ENCODE measurements at regions not wholly inside any gene's neighbourhood (a gene's known extent, or its start where the extent isn't known, plus 50 kb on each side); places are given as distances from the start of the nearest gene placed in this dataset.

GRCh38 chr12:65593239-65593701 lies 231.0 kb upstream of the HMGA2 start:
- H3K4me3 ChIP-seq (ENCODE audit: control insufficient read depth in 1 of 2, extremely low read depth in 1 of 2, low read length in 1 of 2), result no peak overlapping the region
- WGBS (ENCODE audit: insufficient coverage), result 86% methylated on average over 1 of the region's 2 CpGs
- H3K4me1 ChIP-seq (ENCODE audit: control insufficient read depth in 1 of 2, extremely low read depth in 1 of 2, insufficient read depth in 2 of 2, low read length in 2 of 2), result no peaks in the 10 kb centered on the region
- H3K4me1 Mint-ChIP-seq, result no peaks in the 10 kb centered on the region
- peaks cover 0 to 3% of the 10 kb centered on the region in 2 experiments for H3K27me3 ChIP-seq (replicated peaks in 1 of 2; ENCODE audit: control insufficient read depth in 2 of 2, extremely low read depth in 1 of 2, insufficient read depth in 2 of 2, low read length in 1 of 2)
- CTCF ChIA-PET, result no interaction called here
- POLR2A ChIA-PET, result no interaction called here
- H3K4me3 Mint-ChIP-seq, result no peak overlapping the region
- DNase-seq, result no peak
- no peak overlapping the region for H3K27ac ChIP-seq (ENCODE audit: low read length)
- no peaks in the 10 kb centered on the region for H3K36me3 ChIP-seq (ENCODE audit: control insufficient read depth in 2 of 2, extremely low read depth in 1 of 2, insufficient read depth in 1 of 2, low read length in 1 of 2)
- no peaks in the 10 kb centered on the region for H3K9me3 Mint-ChIP-seq
- H3K9me3 ChIP-seq, result no peaks in the 10 kb centered on the region
- H3K27ac Mint-ChIP-seq, result no peak overlapping the region
- ATAC-seq (replicated peaks in 1 of 4), result no peak
- no peaks in the 10 kb centered on the region for H3K36me3 Mint-ChIP-seq
- H3K27me3 Mint-ChIP-seq, result peaks cover 0 to 14% of the 10 kb centered on the region in 2 donors

- Histone ChIP-seq H3K4me3 (ENCODE audit: control insufficient read depth in 1 of 2, extremely low read depth in 1 of 2, low read length in 1 of 2) (no peak overlapping the region), H3K9me3 (no peaks in the 10 kb centered on the region), H3K36me3 (ENCODE audit: control insufficient read depth in 2 of 2, extremely low read depth in 1 of 2, insufficient read depth in 1 of 2, low read length in 1 of 2) (no peaks in the 10 kb centered on the region), H3K27ac (ENCODE audit: low read length) (no peak overlapping the region), H3K27me3 (replicated peaks in 1 of 2; ENCODE audit: control insufficient read depth in 2 of 2, extremely low read depth in 1 of 2, insufficient read depth in 2 of 2, low read length in 1 of 2) (peaks cover 0 to 3% of the 10 kb centered on the region in 2 experiments), H3K4me1 (ENCODE audit: control insufficient read depth in 1 of 2, extremely low read depth in 1 of 2, insufficient read depth in 2 of 2, low read length in 2 of 2) (no peaks in the 10 kb centered on the region)
- peaks cover 0 to 15% of the 10 kb centered on the region in 2 donors for H3K27me3 Mint-ChIP-seq
- no peak for ATAC-seq (replicated peaks in 1 of 4)
- no peak for DNase-seq
- CTCF ChIA-PET, result no interaction called here
- WGBS (ENCODE audit: insufficient coverage), result 70% methylated on average over 5 of the region's 5 CpGs
- no peak overlapping the region for H3K27ac Mint-ChIP-seq
- no peaks in the 10 kb centered on the region for H3K9me3 Mint-ChIP-seq
- no peaks in the 10 kb centered on the region for H3K36me3 Mint-ChIP-seq
- POLR2A ChIA-PET, result interaction anchor here in 1 of 2 donors (0.6 kb wide), 1 partner anchor 637 kb away, joined by 3 read pairs; no protein-coding TSS in a partner anchor
- H3K4me3 Mint-ChIP-seq, result no peak overlapping the region
- no peaks in the 10 kb centered on the region for H3K4me1 Mint-ChIP-seq
Observed at GRCh38 chr12:65594409-65594808, 229.9 kb upstream of the HMGA2 start.

GRCh38 chr12:65595016-65595560 lies 229.2 kb upstream of the HMGA2 start:
- DNase-seq (no peak), ATAC-seq (replicated peaks in 1 of 4) (no peak)
- H3K36me3 Mint-ChIP-seq, result no peaks in the 10 kb centered on the region
- 95% methylated on average over 3 of the region's 8 CpGs for WGBS (ENCODE audit: insufficient coverage)
- Histone ChIP-seq H3K9me3 (no peaks in the 10 kb centered on the region), H3K36me3 (ENCODE audit: control insufficient read depth in 2 of 2, extremely low read depth in 1 of 2, insufficient read depth in 1 of 2, low read length in 1 of 2) (no peaks in the 10 kb centered on the region), H3K27ac (ENCODE audit: low read length) (no peak overlapping the region), H3K27me3 (replicated peaks in 1 of 2; ENCODE audit: control insufficient read depth in 2 of 2, extremely low read depth in 1 of 2, insufficient read depth in 2 of 2, low read length in 1 of 2) (peaks cover 0 to 3% of the 10 kb centered on the region in 2 experiments), H3K4me1 (ENCODE audit: control insufficient read depth in 1 of 2, extremely low read depth in 1 of 2, insufficient read depth in 2 of 2, low read length in 2 of 2) (no peaks in the 10 kb centered on the region), H3K4me3 (ENCODE audit: control insufficient read depth in 1 of 2, extremely low read depth in 1 of 2, low read length in 1 of 2) (no peak overlapping the region)
- H3K4me1 Mint-ChIP-seq, result no peaks in the 10 kb centered on the region
- peaks cover 0 to 17% of the 10 kb centered on the region in 2 donors for H3K27me3 Mint-ChIP-seq
- H3K4me3 Mint-ChIP-seq, result no peak overlapping the region
- ChIA-PET POLR2A (no interaction called here), CTCF (interaction anchor here in 1 of 2 donors (0.7 kb wide), 1 partner anchor 622 kb away, joined by 3 read pairs; no protein-coding TSS in a partner anchor)
- no peaks in the 10 kb centered on the region for H3K9me3 Mint-ChIP-seq
- H3K27ac Mint-ChIP-seq, result no peak overlapping the region

- Mint-ChIP-seq H3K27ac (no peak overlapping the region), H3K36me3 (no peaks in the 10 kb centered on the region), H3K9me3 (no peaks in the 10 kb centered on the region), H3K4me1 (no peaks in the 10 kb centered on the region), H3K4me3 (no peak overlapping the region), H3K27me3 (peaks cover 4 to 23% of the 10 kb centered on the region in 2 donors)
- CTCF ChIA-PET, result no interaction called here
- no peaks in the 10 kb centered on the region for H3K9me3 ChIP-seq
- WGBS (ENCODE audit: insufficient coverage), result 100% methylated on average over 1 of the region's 3 CpGs
- DNase-seq (no peak), ATAC-seq (replicated peaks in 1 of 4) (no peak)
- no peak overlapping the region for H3K27ac ChIP-seq (ENCODE audit: low read length)
- POLR2A ChIA-PET, result interaction anchor here in 1 of 2 donors (0.6 kb wide), 1 partner anchor 405 kb away, joined by 3 read pairs; no protein-coding TSS in a partner anchor
- no peaks in the 10 kb centered on the region for H3K4me1 ChIP-seq (ENCODE audit: control insufficient read depth in 1 of 2, extremely low read depth in 1 of 2, insufficient read depth in 2 of 2, low read length in 2 of 2)
- no peaks in the 10 kb centered on the region for H3K36me3 ChIP-seq (ENCODE audit: control insufficient read depth in 2 of 2, extremely low read depth in 1 of 2, insufficient read depth in 1 of 2, low read length in 1 of 2)
- no peak overlapping the region for H3K4me3 ChIP-seq (ENCODE audit: control insufficient read depth in 1 of 2, extremely low read depth in 1 of 2, low read length in 1 of 2)
- H3K27me3 ChIP-seq (replicated peaks in 1 of 2; ENCODE audit: control insufficient read depth in 2 of 2, extremely low read depth in 1 of 2, insufficient read depth in 2 of 2, low read length in 1 of 2), result peaks cover 0 to 3% of the 10 kb centered on the region in 2 experiments
Observed at GRCh38 chr12:65596514-65597091, 227.7 kb upstream of the HMGA2 start.

- no peak overlapping the region for H3K27ac Mint-ChIP-seq
- H3K27me3 Mint-ChIP-seq, result peaks cover 5 to 25% of the 10 kb centered on the region in 2 donors
- ChIA-PET CTCF (no interaction called here), POLR2A (interaction anchor here in 1 of 2 donors (0.6 kb wide), 1 partner anchor 404 kb away, joined by 3 read pairs; no protein-coding TSS in a partner anchor)
- H3K4me1 Mint-ChIP-seq, result no peaks in the 10 kb centered on the region
- H3K36me3 ChIP-seq (ENCODE audit: control insufficient read depth in 2 of 2, extremely low read depth in 1 of 2, insufficient read depth in 1 of 2, low read length in 1 of 2), result no peaks in the 10 kb centered on the region
- H3K27ac ChIP-seq (ENCODE audit: low read length), result no peak overlapping the region
- DNase-seq, result no peak
- H3K4me3 ChIP-seq (ENCODE audit: control insufficient read depth in 1 of 2, extremely low read depth in 1 of 2, low read length in 1 of 2), result no peak overlapping the region
- no peak for ATAC-seq (replicated peaks in 1 of 4)
- peaks cover 0 to 3% of the 10 kb centered on the region in 2 experiments for H3K27me3 ChIP-seq (replicated peaks in 1 of 2; ENCODE audit: control insufficient read depth in 2 of 2, extremely low read depth in 1 of 2, insufficient read depth in 2 of 2, low read length in 1 of 2)
- no peaks in the 10 kb centered on the region for H3K36me3 Mint-ChIP-seq
- no peaks in the 10 kb centered on the region for H3K9me3 Mint-ChIP-seq
- H3K4me1 ChIP-seq (ENCODE audit: control insufficient read depth in 1 of 2, extremely low read depth in 1 of 2, insufficient read depth in 2 of 2, low read length in 2 of 2), result no peaks in the 10 kb centered on the region
- no peak overlapping the region for H3K4me3 Mint-ChIP-seq
- H3K9me3 ChIP-seq, result no peaks in the 10 kb centered on the region
Observed at GRCh38 chr12:65597527-65597926, 226.8 kb upstream of the HMGA2 start.

GRCh38 chr12:65598688-65599087 lies 225.6 kb upstream of the HMGA2 start:
- H3K4me1 ChIP-seq (ENCODE audit: control insufficient read depth in 1 of 2, extremely low read depth in 1 of 2, insufficient read depth in 2 of 2, low read length in 2 of 2), result no peaks in the 10 kb centered on the region
- ATAC-seq (replicated peaks in 1 of 4) (no peak), DNase-seq (no peak)
- H3K4me1 Mint-ChIP-seq, result no peaks in the 10 kb centered on the region
- peaks cover 0 to 3% of the 10 kb centered on the region in 2 experiments for H3K27me3 ChIP-seq (replicated peaks in 1 of 2; ENCODE audit: control insufficient read depth in 2 of 2, extremely low read depth in 1 of 2, insufficient read depth in 2 of 2, low read length in 1 of 2)
- H3K27ac Mint-ChIP-seq, result no peak overlapping the region
- H3K36me3 Mint-ChIP-seq, result no peaks in the 10 kb centered on the region
- H3K36me3 ChIP-seq (ENCODE audit: control insufficient read depth in 2 of 2, extremely low read depth in 1 of 2, insufficient read depth in 1 of 2, low read length in 1 of 2), result no peaks in the 10 kb centered on the region
- no peaks in the 10 kb centered on the region for H3K9me3 ChIP-seq
- no peak overlapping the region for H3K4me3 Mint-ChIP-seq
- no CpG with 5 or more reads among the region's 1 CpG for WGBS (ENCODE audit: insufficient coverage)
- ChIA-PET POLR2A (no interaction called here), CTCF (no interaction called here)
- H3K4me3 ChIP-seq (ENCODE audit: control insufficient read depth in 1 of 2, extremely low read depth in 1 of 2, low read length in 1 of 2), result no peak overlapping the region
- peaks cover 9 to 25% of the 10 kb centered on the region in 2 donors for H3K27me3 Mint-ChIP-seq
- no peak overlapping the region for H3K27ac ChIP-seq (ENCODE audit: low read length)
- H3K9me3 Mint-ChIP-seq, result no peaks in the 10 kb centered on the region

Measured in T-cell (primary cell).